Activated CD4-positive, alpha-beta memory T cell treated with anti-CD3 and anti-CD28 coated beads, Interleukin-2, amount 10 ng/mL, durations not matched to agents 7 days and 5 days (primary cell): ENCODE measurements at regions not wholly inside any gene's neighbourhood (a gene's known extent, or its start where the extent isn't known, plus 50 kb on each side); places are given as distances from the start of the nearest gene placed in this dataset.

Source experiments
- CTCF ChIA-PET: fragments of 350-600 bp; sonication (Branson Sonifier 250); formaldehyde crosslinking; loops from one replicate; lab custom pipeline; 2021; ENCODE audit warnings: antibody characterized with exemption, inconsistent platforms; lab: Charles Lee
- POLR2A ChIA-PET: fragments of 350-600 bp; sonication (Branson Sonifier 250); formaldehyde crosslinking; loops from one replicate; lab custom pipeline; 2021; ENCODE audit warnings: antibody characterized with exemption; lab: Charles Lee
- DNase-seq: peaks from one replicate; pipeline ENCODE4 v3.0.0-alpha.2; 2020
- H3K27ac Mint-ChIP-seq: one replicate; pipeline ENCODE4 v1.8.0; 2021; ENCODE audit warnings: mild to moderate bottlenecking, mixed read lengths
- H3K27me3 Mint-ChIP-seq: one replicate; pipeline ENCODE4 v1.8.0; 2021; ENCODE audit warnings: mixed read lengths
- H3K36me3 Mint-ChIP-seq: one replicate; pipeline ENCODE4 v1.8.0; 2021; ENCODE audit warnings: low read depth, mixed read lengths
- H3K4me1 Mint-ChIP-seq: one replicate; pipeline ENCODE4 v1.8.0; 2021; ENCODE audit warnings: mixed read lengths
- H3K4me3 Mint-ChIP-seq: one replicate; pipeline ENCODE4 v1.8.0; 2021; ENCODE audit warnings: mild to moderate bottlenecking, mixed read lengths
- H3K9me3 Mint-ChIP-seq: one replicate; pipeline ENCODE4 v1.8.0; 2021; ENCODE audit warnings: mixed read lengths

GRCh38 chr3:157695103-157695502, 191.9 kb upstream of the VEPH1 start:
- ChIA-PET CTCF (no interaction called here), POLR2A (no interaction called here)
- DNase-seq = no peak
- Mint-ChIP-seq H3K9me3 (no peaks in the 10 kb centered on the region), H3K4me3 (no peak overlapping the region), H3K36me3 (no peaks in the 10 kb centered on the region), H3K27ac (no peak overlapping the region), H3K27me3 (no peaks in the 10 kb centered on the region), H3K4me1 (no peaks in the 10 kb centered on the region)

- no peak for DNase-seq
- no peak overlapping the region for H3K4me3 Mint-ChIP-seq
- no peaks in the 10 kb centered on the region for H3K27me3 Mint-ChIP-seq
- peaks cover 2% of the 10 kb centered on the region for H3K9me3 Mint-ChIP-seq
- CTCF ChIA-PET = no interaction called here
- POLR2A ChIA-PET = no interaction called here
- no peaks in the 10 kb centered on the region for H3K36me3 Mint-ChIP-seq
- H3K27ac Mint-ChIP-seq = no peak overlapping the region
- H3K4me1 Mint-ChIP-seq = no peaks in the 10 kb centered on the region
Observed at GRCh38 chr3:157693762-157694161, 190.5 kb upstream of the VEPH1 start.

GRCh38 chr3:157692468-157692867, 189.3 kb upstream of the VEPH1 start:
- Mint-ChIP-seq H3K27me3 (no peaks in the 10 kb centered on the region), H3K9me3 (peaks cover 5% of the 10 kb centered on the region), H3K36me3 (no peaks in the 10 kb centered on the region), H3K4me1 (no peaks in the 10 kb centered on the region), H3K4me3 (no peak overlapping the region), H3K27ac (no peak overlapping the region)
- DNase-seq = no peak
- POLR2A ChIA-PET = interaction anchor here (0.6 kb wide), 1 partner anchor 202 kb away, joined by 3 read pairs; no protein-coding TSS in a partner anchor
- CTCF ChIA-PET = no interaction called here

- Mint-ChIP-seq H3K4me3 (no peak overlapping the region), H3K36me3 (no peaks in the 10 kb centered on the region), H3K27me3 (no peaks in the 10 kb centered on the region), H3K9me3 (peaks cover 3% of the 10 kb centered on the region), H3K27ac (no peak overlapping the region), H3K4me1 (no peaks in the 10 kb centered on the region)
- ChIA-PET POLR2A (no interaction called here), CTCF (no interaction called here)
- no peak for DNase-seq
Observed at GRCh38 chr3:157683668-157684067, 180.5 kb upstream of the VEPH1 start.

- DNase-seq = no peak
- ChIA-PET CTCF (no interaction called here), POLR2A (no interaction called here)
- Mint-ChIP-seq H3K36me3 (no peaks in the 10 kb centered on the region), H3K27ac (no peak overlapping the region), H3K27me3 (no peaks in the 10 kb centered on the region), H3K4me1 (no peaks in the 10 kb centered on the region), H3K4me3 (no peak overlapping the region), H3K9me3 (no peaks in the 10 kb centered on the region)
Observed at GRCh38 chr3:157672061-157672460, 168.8 kb upstream of the VEPH1 start.

- Mint-ChIP-seq H3K4me1 (no peaks in the 10 kb centered on the region), H3K9me3 (no peaks in the 10 kb centered on the region), H3K27me3 (no peaks in the 10 kb centered on the region), H3K27ac (no peak overlapping the region), H3K4me3 (no peak overlapping the region), H3K36me3 (no peaks in the 10 kb centered on the region)
- DNase-seq = no peak
- POLR2A ChIA-PET = no interaction called here
- CTCF ChIA-PET = no interaction called here
Observed at GRCh38 chr3:157671656-157672055, 168.4 kb upstream of the VEPH1 start.

GRCh38 chr3:157669416-157669815, 166.2 kb upstream of the VEPH1 start:
- H3K9me3 Mint-ChIP-seq = no peaks in the 10 kb centered on the region
- no peak overlapping the region for H3K4me3 Mint-ChIP-seq
- no peaks in the 10 kb centered on the region for H3K36me3 Mint-ChIP-seq
- H3K27ac Mint-ChIP-seq = no peak overlapping the region
- ChIA-PET POLR2A (no interaction called here), CTCF (no interaction called here)
- H3K4me1 Mint-ChIP-seq = no peaks in the 10 kb centered on the region
- DNase-seq = no peak
- peaks cover 3% of the 10 kb centered on the region for H3K27me3 Mint-ChIP-seq

- H3K27me3 Mint-ChIP-seq = peaks cover 6% of the 10 kb centered on the region
- DNase-seq = no peak
- no peaks in the 10 kb centered on the region for H3K9me3 Mint-ChIP-seq
- H3K4me3 Mint-ChIP-seq = no peak overlapping the region
- no peaks in the 10 kb centered on the region for H3K36me3 Mint-ChIP-seq
- H3K27ac Mint-ChIP-seq = no peak overlapping the region
- no peaks in the 10 kb centered on the region for H3K4me1 Mint-ChIP-seq
- POLR2A ChIA-PET = no interaction called here
- CTCF ChIA-PET = no interaction called here
Observed at GRCh38 chr3:157667493-157667892, 164.3 kb upstream of the VEPH1 start.

GRCh38 chr3:157662171-157662570, 159.0 kb upstream of the VEPH1 start:
- Mint-ChIP-seq H3K4me3 (no peak overlapping the region), H3K27ac (no peak overlapping the region), H3K9me3 (no peaks in the 10 kb centered on the region), H3K27me3 (peaks cover 6% of the 10 kb centered on the region), H3K4me1 (no peaks in the 10 kb centered on the region), H3K36me3 (no peaks in the 10 kb centered on the region)
- no peak for DNase-seq
- CTCF ChIA-PET = no interaction called here
- POLR2A ChIA-PET = no interaction called here

- Mint-ChIP-seq H3K27me3 (peaks cover 6% of the 10 kb centered on the region), H3K27ac (no peak overlapping the region), H3K9me3 (no peaks in the 10 kb centered on the region), H3K36me3 (no peaks in the 10 kb centered on the region), H3K4me3 (no peak overlapping the region), H3K4me1 (no peaks in the 10 kb centered on the region)
- CTCF ChIA-PET = no interaction called here
- DNase-seq = no peak
- POLR2A ChIA-PET = no interaction called here
Observed at GRCh38 chr3:157660847-157661246, 157.6 kb upstream of the VEPH1 start.

GRCh38 chr3:157652366-157652765, 149.2 kb upstream of the VEPH1 start:
- Mint-ChIP-seq H3K9me3 (no peaks in the 10 kb centered on the region), H3K4me3 (no peak overlapping the region), H3K4me1 (no peaks in the 10 kb centered on the region), H3K36me3 (no peaks in the 10 kb centered on the region), H3K27ac (no peak overlapping the region), H3K27me3 (no peaks in the 10 kb centered on the region)
- POLR2A ChIA-PET = no interaction called here
- no peak for DNase-seq
- CTCF ChIA-PET = no interaction called here

- Mint-ChIP-seq H3K27me3 (no peaks in the 10 kb centered on the region), H3K27ac (no peak overlapping the region), H3K9me3 (no peaks in the 10 kb centered on the region), H3K4me1 (no peaks in the 10 kb centered on the region), H3K36me3 (no peaks in the 10 kb centered on the region), H3K4me3 (no peak overlapping the region)
- no peak for DNase-seq
- ChIA-PET POLR2A (no interaction called here), CTCF (interaction anchor here (1.0 kb wide), 1 partner anchor 33 kb away, joined by 3 read pairs; no protein-coding TSS in a partner anchor)
Observed at GRCh38 chr3:157650699-157651098, 147.5 kb upstream of the VEPH1 start.

GRCh38 chr3:157650172-157650571, 147.0 kb upstream of the VEPH1 start:
- Mint-ChIP-seq H3K27me3 (no peaks in the 10 kb centered on the region), H3K4me1 (no peaks in the 10 kb centered on the region), H3K27ac (no peak overlapping the region), H3K4me3 (no peak overlapping the region), H3K36me3 (no peaks in the 10 kb centered on the region), H3K9me3 (no peaks in the 10 kb centered on the region)
- POLR2A ChIA-PET = no interaction called here
- DNase-seq = no peak
- CTCF ChIA-PET = interaction anchor here (1.0 kb wide), 1 partner anchor 32 kb away, joined by 3 read pairs; no protein-coding TSS in a partner anchor

- H3K9me3 Mint-ChIP-seq = no peaks in the 10 kb centered on the region
- no peaks in the 10 kb centered on the region for H3K27me3 Mint-ChIP-seq
- no peak overlapping the region for H3K27ac Mint-ChIP-seq
- no peak for DNase-seq
- POLR2A ChIA-PET = no interaction called here
- CTCF ChIA-PET = no interaction called here
- H3K4me3 Mint-ChIP-seq = no peak overlapping the region
- H3K4me1 Mint-ChIP-seq = no peaks in the 10 kb centered on the region
- no peaks in the 10 kb centered on the region for H3K36me3 Mint-ChIP-seq
Observed at GRCh38 chr3:157649511-157649910, 146.3 kb upstream of the VEPH1 start.
